AG09309 (cell line): ENCODE measurements at regions not wholly inside any gene's neighbourhood (a gene's known extent, or its start where the extent isn't known, plus 50 kb on each side); places are given as distances from the start of the nearest gene placed in this dataset.

Experiments used
- DNase-seq: peaks from one replicate; pipeline ENCODE4 v3.0.0-alpha.2; 2010; ENCODE audit warnings: low read depth
- H3K4me3 ChIP-seq: 2 replicates; pipeline ENCODE4 v1.5.1; 2011; ENCODE audit warnings: mild to moderate bottlenecking, low read depth, low read length, moderate library complexity; ENCODE audit not compliant: control insufficient read depth
- CTCF ChIP-seq: IDR thresholded peaks from 2 replicates; pipeline ENCODE4 v1.5.1; 2011; ENCODE audit warnings: mild to moderate bottlenecking, low read depth, low read length, inconsistent platforms; ENCODE audit not compliant: insufficient read depth, control insufficient read depth; ENCODE audit errors: missing control alignments

- TF ChIP-seq CTCF: no peak
- no peak for DNase-seq
- H3K4me3 ChIP-seq: no peak overlapping the region
Observed at GRCh38 chr9:79155308-79155707, 416.5 kb upstream of the TLE4 start.

GRCh38 chr9:79163544-79163943 lies 408.2 kb upstream of the TLE4 start:
- no peak overlapping the region for H3K4me3 ChIP-seq
- TF ChIP-seq CTCF: no peak
- no peak for DNase-seq

GRCh38 chr9:79164406-79164805 lies 407.4 kb upstream of the TLE4 start:
- no peak overlapping the region for H3K4me3 ChIP-seq
- no peak for DNase-seq
- TF ChIP-seq CTCF: no peak

GRCh38 chr9:79165020-79165780 lies 406.6 kb upstream of the TLE4 start:
- TF ChIP-seq CTCF: no peak
- H3K4me3 ChIP-seq: no peak overlapping the region
- no peak for DNase-seq

GRCh38 chr9:79166005-79166404 lies 405.8 kb upstream of the TLE4 start:
- TF ChIP-seq CTCF: no peak
- no peak overlapping the region for H3K4me3 ChIP-seq
- DNase-seq: peak; percentile 39

- H3K4me3 ChIP-seq: no peak overlapping the region
- DNase-seq: no peak
- no peak for TF ChIP-seq CTCF
Observed at GRCh38 chr9:79170643-79171042, 401.1 kb upstream of the TLE4 start.
